Kidney glomerular epithelial cell (primary cell): ENCODE measurements at regions not wholly inside any gene's neighbourhood (a gene's known extent, or its start where the extent isn't known, plus 50 kb on each side); places are given as distances from the start of the nearest gene placed in this dataset.
"Not testable (repeated sequence)": the region's sequence is repeated elsewhere in the genome, so short reads cannot be mapped to it uniquely, and the experiment has no call there.

Experiments used
- DNase-seq: peaks from one replicate; lab custom pipeline; 2025; lab: John Stamatoyannopoulos, UW

- DNase-seq = no peak
Observed at GRCh38 chr20:23151008-23151703, 65.0 kb upstream of the CD93 start.

GRCh38 chr20:23150304-23151007, 64.3 kb upstream of the CD93 start:
- no peak for DNase-seq

- no peak for DNase-seq
Observed at GRCh38 chr20:23149623-23150279, 63.6 kb upstream of the CD93 start.

GRCh38 chr20:23148731-23149570, 62.8 kb upstream of the CD93 start:
- no peak for DNase-seq

DNA sequence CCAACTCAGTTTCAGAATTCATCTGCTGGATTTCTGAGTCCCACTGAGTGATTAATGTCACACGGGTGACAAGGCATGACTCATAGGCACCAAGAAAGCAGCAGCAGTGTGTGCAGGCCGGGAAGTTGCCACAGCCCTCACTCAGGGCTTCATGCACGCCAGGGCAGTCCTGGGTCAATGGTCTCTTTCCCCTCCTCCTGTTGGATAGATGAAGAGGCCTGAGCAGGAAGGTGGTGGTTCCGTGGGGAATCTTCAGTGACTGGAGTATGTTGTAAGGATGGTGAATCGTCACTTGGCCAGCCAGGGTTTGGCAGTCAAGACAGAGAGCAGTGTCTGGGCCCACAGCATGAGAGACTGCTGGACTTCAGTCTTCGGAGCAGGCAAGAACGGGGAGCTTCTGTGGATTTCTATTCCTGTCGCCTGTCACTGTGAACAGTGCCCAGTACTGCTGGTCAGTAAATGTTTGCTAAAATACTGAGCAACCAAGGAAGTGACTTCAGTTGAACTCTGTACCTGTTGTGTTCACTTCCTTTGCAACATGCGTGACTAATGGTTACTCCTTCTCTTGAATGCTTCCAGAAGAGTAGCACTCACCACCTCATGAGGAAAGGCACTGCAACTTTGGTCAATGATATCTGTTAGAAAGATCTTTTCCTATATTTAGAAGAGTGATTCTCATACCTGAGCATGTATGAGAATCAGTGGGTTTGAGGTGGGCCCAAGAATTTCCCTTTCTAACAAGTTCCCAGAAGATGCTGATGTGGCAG, 62.0 kb upstream of the CD93 start:
- DNase-seq = peak; percentile 71

DNA sequence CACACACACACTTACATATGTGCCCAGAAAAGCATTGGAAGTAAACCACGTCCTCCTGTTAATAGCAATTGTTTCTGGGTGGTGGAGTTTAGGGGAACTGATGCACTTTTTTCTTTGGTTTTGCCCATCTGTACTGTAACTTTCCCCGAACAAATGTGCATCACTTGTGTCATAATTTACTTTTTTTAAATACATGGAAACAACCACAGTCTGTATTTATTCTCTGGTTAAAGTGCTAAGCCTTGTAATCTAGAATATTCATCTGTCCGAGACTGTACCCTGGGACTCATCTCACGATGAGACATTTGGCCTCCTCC, 61.5 kb upstream of the CD93 start:
- DNase-seq = no peak

GRCh38 chr20:23146857-23147637, 60.9 kb upstream of the CD93 start:
- no peak for DNase-seq

GRCh38 chr20:23146181-23146580, 60.1 kb upstream of the CD93 start:
- DNase-seq = no peak

- DNase-seq = no peak
Observed at GRCh38 chr20:23145281-23145700, 59.2 kb upstream of the CD93 start.

DNA sequence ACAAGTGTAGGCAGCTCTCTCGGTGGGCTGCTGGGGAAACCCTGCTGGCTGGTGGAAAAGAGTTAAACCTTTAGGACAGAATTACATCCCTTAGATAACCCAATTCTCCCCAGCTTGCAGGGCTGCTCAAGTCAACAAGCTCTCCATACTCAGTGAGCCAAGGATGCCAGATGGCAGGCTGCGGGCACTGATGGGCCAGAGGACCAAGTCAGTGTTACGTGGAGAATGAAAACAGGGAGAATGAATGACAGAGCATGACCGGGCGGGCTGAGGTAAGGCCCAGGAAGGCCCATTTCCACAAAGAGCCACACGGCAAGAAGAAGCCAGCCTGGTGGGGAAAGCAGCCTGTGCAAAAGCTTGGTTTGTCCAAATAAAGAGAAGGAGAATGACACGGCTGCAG, 58.7 kb upstream of the CD93 start:
- no peak for DNase-seq

DNA sequence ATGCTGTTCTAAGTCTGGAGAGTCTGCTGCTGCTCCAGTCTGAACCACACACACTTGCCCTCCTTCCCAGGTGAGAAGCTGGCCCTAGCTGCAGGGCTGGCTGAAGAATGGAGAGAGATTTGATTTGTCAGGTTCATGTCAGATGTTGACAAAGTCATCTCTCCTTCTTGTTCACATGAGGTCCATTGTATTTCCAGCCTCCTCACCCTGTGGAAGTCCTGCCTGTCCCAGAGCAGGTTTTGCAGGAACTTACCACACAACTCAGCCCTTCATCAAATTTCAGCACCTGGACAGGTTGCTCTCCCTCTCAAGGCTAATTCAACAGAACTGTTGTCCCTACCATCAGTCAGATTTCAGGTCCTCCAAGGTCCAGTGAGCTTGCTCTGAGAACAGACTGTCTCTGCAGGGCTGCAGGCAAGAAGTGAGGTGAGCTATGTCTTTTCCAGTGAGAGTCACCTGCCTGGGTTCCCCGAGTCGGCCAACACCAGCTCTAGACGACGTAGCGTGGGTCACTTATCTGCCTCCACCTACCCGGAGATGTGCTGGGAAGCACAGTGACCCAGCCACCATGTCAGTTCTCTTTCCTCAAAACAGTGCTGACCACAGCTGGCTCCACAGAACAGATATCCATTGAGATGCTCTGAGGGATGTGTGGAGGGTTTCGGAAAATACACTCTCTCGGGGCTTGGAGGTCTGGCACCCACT, 58.0 kb upstream of the CD93 start:
- no peak for DNase-seq

DNA sequence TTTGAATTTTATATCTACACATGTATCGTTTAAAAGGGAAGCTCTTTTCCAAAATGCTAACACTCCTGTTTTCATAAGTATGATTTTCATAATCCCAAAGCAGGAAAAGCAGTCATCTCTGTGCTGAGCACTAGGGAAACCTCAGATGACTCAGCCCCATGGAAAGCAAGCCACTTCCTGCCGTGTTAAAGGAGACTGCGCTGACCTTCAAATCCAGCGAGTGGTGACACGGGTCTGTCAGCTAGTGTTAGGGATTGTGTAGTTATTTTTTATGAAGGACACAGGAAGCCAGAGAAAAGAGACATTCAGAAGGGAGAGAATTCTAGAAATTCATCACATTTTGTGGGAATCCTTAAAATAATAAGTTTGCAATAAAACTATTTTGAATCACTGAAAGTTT, 57.0 kb upstream of the CD93 start:
- DNase-seq = peak; percentile 51

- DNase-seq = no peak
Observed at GRCh38 chr20:23142162-23143050, 56.3 kb upstream of the CD93 start.

DNA sequence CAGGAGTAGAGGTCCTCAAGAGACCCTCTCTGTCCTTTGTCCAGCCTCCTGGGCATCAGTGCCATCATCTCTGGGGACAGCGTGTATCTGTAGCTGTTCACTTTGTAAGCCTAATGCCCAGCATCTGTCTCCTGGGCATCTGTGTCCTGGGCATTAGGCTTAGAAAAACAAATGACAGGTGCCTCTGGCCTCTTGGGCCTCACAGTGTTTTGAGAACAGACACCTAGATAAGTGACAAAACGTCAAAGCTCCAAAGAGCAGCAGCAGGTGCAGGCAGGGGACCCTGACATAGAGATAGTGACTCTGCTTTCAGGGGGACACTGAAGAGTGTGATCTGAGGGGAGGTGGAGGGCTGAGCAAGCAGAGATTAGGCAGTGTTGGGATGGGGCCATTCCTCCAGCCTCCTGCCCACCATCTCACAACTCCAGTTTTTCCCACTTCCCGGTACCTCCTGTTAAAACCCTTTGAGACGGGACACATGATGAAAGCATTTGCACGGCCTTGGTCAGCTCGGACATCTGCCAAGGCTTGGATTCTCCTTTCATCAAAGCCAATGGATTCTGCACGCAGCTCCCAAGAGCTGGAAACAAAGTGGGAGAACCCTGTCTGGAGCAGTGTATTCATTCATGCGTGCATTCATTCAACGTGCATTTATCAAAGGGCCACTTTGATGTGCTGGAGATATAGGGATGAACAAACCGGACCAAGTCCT, 55.5 kb upstream of the CD93 start:
- no peak for DNase-seq

GRCh38 chr20:23140991-23141390, 54.9 kb upstream of the CD93 start:
- DNase-seq = no peak

GRCh38 chr20:23139984-23140383, 53.9 kb upstream of the CD93 start:
- DNase-seq = not testable (repeated sequence)

DNA sequence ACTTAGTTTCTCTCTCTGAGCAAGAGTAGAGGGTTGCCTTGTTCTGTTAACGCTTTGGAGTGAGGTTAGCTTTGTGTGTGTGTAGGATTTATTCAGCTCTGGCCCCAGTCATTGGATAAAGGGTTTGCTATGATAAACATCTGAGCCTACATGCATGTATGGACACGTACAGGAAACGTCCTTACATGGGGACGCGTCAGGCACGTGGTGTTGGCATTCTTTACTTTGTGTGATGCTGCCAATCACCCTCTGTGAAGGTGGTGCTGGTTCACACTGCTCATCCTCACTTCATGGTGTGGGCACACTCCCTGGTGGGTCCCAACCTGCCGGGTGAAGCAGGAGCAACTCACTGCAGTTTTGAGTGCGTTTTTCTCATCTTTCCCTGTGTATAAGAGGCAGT, 53.4 kb upstream of the CD93 start:
- DNase-seq = no peak

- DNase-seq = no peak
Observed at GRCh38 chr20:23138682-23139081, 52.6 kb upstream of the CD93 start.

DNA sequence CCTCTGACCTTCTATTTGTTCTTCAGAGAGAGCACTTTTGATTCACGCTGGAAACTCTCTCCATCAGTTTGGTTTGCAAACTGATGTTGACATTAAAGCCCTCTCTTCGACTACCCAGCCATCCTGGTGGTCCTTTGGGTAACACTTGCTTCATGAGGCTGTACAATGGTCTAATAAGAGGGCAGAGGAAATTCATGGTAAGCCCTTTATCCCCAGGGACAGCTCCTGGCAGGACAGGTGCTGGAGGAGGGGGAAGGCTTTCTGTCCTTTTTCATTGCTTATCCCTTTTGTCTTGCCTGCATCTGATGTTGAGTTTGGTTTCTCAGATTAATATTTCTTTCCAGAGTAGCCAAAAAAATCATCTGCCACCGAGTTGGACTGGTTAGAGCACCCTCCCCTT, 52.1 kb upstream of the CD93 start:
- no peak for DNase-seq
